Body of pancreas (tissue), 4 donors: ENCODE measurements at regions not wholly inside any gene's neighbourhood (a gene's known extent, or its start where the extent isn't known, plus 50 kb on each side); places are given as distances from the start of the nearest gene placed in this dataset.

Experiments used
- POLR2A ChIP-seq, 3 donors: fragments of 450-650 bp; IDR thresholded peaks; one replicate each; pipeline ENCODE4 v1.6.1; 2016; ENCODE audit warnings: antibody characterized with exemption in 3 of 3, mild to moderate bottlenecking in 2 of 3
- TF ChIP-seq, protein P1 (sequence below), 7 experiments: fragments of 450-650 bp in 4 of 7; fragments of 200-600 bp in 3 of 7; sonication (generic) in 3 of 7; IDR thresholded peaks; one replicate each; pipeline ENCODE4 v1.5.1; 2016 to 2019; ENCODE audit warnings: antibody characterized with exemption in 7 of 7

DNA sequence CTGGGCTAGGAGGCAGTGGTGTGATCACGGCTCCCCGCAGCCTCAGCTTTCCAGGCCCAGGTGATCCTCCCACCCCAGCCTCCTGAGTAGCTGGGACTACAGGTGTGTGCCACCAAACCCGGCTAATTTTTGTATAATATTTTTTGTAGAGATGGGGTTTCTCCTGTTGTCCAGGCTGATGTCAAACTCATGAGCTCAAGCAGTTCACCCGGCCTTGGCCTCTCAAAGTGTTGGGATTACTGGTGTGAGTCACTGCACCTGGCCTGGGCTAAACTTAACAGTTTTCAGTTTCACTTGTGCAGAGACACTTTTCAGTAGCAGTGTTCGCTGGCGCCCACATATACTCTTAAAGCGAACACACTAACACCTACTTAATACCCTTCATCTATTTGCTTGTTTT lies 205.6 kb upstream of the ZNF608 start:
- TF ChIP-seq, protein P1, sequence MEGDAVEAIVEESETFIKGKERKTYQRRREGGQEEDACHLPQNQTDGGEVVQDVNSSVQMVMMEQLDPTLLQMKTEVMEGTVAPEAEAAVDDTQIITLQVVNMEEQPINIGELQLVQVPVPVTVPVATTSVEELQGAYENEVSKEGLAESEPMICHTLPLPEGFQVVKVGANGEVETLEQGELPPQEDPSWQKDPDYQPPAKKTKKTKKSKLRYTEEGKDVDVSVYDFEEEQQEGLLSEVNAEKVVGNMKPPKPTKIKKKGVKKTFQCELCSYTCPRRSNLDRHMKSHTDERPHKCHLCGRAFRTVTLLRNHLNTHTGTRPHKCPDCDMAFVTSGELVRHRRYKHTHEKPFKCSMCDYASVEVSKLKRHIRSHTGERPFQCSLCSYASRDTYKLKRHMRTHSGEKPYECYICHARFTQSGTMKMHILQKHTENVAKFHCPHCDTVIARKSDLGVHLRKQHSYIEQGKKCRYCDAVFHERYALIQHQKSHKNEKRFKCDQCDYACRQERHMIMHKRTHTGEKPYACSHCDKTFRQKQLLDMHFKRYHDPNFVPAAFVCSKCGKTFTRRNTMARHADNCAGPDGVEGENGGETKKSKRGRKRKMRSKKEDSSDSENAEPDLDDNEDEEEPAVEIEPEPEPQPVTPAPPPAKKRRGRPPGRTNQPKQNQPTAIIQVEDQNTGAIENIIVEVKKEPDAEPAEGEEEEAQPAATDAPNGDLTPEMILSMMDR (IDR thresholded peaks at IDR 0.05): no peak
- TF ChIP-seq POLR2A (IDR thresholded peaks at IDR 0.05): no peak
